Fibroblast of pulmonary artery (primary cell): ENCODE measurements at regions not wholly inside any gene's neighbourhood (a gene's known extent, or its start where the extent isn't known, plus 50 kb on each side); places are given as distances from the start of the nearest gene placed in this dataset.
A peak's percentile ranks its signal among the peaks of the same experiment; 100 is the strongest.

ENCODE experiments used
- DNase-seq: peaks from one replicate; pipeline ENCODE4 v3.0.0-alpha.2; 2010; ENCODE audit warnings: low read depth
- H3K4me3 ChIP-seq: replicated peaks from 2 replicates; pipeline ENCODE4 v1.5.1; 2011; ENCODE audit warnings: low read depth, mild to moderate bottlenecking, control low read depth, low read length, moderate library complexity
- TF ChIP-seq, protein P1 (sequence below): IDR thresholded peaks from 2 replicates; pipeline ENCODE4 v1.5.1; 2011; ENCODE audit warnings: mild to moderate bottlenecking, control low read depth, low read length, inconsistent platforms; ENCODE audit errors: missing control alignments

DNA sequence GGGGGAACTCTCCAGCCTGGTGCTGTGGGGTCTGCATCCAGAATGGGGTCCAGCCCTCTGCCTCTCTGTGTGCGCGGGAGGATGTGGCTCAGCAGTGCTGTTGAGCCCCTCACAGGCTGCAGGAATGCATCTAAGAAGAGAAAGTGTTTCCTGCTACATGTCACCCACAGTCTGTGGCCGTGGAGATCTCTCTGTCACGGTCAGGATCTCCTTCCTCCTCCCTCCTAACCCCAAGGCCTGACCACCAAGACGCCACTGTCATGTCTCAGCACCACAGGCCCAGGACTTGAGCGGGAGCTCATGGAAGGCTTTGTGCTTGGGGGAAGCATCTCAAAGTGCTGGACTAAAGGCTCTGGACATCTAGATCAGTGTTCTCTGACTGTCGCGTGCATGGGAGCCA is 90.1 kb downstream of the SREK1 start:
- TF ChIP-seq, protein P1, sequence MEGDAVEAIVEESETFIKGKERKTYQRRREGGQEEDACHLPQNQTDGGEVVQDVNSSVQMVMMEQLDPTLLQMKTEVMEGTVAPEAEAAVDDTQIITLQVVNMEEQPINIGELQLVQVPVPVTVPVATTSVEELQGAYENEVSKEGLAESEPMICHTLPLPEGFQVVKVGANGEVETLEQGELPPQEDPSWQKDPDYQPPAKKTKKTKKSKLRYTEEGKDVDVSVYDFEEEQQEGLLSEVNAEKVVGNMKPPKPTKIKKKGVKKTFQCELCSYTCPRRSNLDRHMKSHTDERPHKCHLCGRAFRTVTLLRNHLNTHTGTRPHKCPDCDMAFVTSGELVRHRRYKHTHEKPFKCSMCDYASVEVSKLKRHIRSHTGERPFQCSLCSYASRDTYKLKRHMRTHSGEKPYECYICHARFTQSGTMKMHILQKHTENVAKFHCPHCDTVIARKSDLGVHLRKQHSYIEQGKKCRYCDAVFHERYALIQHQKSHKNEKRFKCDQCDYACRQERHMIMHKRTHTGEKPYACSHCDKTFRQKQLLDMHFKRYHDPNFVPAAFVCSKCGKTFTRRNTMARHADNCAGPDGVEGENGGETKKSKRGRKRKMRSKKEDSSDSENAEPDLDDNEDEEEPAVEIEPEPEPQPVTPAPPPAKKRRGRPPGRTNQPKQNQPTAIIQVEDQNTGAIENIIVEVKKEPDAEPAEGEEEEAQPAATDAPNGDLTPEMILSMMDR: no peak
- DNase-seq: no peak
- H3K4me3 ChIP-seq: no peak overlapping the region

DNA sequence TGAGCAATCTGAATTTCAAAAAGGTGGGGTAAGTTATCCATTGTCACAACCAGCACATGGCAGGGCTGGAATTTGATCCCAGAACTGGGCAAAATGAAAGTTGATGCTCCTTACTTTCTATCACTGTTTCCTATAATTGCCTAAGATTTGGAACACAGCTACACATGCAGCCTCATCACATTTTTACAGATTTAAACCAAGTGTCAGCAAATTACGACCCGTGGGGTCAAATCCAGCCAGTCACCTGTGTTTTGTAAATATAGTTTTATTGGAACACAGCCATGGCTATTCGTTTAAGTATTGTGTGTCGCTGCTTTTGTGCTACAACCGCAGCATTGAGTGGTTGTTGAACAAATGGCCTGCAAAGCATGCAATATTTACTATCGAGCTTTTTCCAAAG is 94.3 kb downstream of the SREK1 start:
- TF ChIP-seq, protein P1: no peak
- H3K4me3 ChIP-seq: no peak overlapping the region
- DNase-seq: no peak

DNA sequence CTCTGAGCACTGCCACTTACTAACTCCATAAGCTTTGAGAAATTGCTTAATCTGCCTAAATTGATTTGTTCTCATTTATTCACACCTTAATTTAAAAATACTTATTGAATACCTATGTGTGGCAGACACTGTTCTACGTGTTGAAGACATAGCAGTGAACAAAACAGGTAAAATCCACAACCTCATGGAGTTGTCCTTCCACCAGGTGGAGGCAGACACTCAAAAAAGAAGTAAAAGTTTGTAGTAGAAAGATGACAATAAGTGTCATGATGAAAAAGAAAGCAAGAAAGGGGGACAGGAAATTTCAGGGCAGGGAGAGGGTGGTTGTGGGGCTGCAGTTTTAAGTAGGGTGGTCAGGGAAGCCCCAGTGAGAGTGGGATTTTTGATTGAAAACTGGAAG is 94.9 kb downstream of the SREK1 start:
- TF ChIP-seq, protein P1: peak; percentile 18
- peak; percentile 26 for DNase-seq
- no peak overlapping the region for H3K4me3 ChIP-seq

GRCh38 chr5:66241136-66241825 is 97.2 kb downstream of the SREK1 start:
- TF ChIP-seq, protein P1: no peak
- DNase-seq: no peak
- no peak overlapping the region for H3K4me3 ChIP-seq

DNA sequence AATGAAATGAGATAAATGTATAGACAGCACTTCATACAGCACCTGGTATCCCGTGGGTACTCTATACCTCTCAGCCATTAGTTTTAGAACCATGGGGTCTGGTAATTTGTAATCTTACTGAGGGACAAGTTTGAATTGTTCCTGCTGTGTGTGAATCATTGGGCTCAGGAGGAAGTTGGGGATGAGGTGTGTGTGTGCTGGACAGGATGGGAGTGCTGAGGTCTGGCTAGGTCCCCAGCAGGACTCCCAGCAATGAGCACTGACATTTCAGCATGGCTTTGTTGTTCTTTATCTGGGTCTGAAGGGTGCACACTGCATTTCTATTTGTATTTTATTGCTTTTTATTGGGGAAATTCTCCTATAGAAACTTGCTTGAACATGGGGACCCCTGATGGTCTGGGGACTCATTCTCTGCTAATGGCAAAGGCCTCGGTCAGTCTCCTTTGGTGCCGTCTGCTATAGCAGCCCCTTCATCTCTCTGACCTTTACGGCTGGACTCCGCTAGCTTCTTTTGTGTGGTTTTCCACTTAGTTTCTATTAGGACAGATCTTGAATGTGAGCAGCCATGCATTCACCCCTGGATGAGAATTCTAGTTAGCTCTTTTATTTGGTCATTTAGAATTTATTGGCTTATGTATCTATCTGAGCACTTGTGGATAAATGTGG is 98.1 kb downstream of the SREK1 start:
- TF ChIP-seq, protein P1: no peak
- no peak overlapping the region for H3K4me3 ChIP-seq
- peak; percentile 26 for DNase-seq

DNA sequence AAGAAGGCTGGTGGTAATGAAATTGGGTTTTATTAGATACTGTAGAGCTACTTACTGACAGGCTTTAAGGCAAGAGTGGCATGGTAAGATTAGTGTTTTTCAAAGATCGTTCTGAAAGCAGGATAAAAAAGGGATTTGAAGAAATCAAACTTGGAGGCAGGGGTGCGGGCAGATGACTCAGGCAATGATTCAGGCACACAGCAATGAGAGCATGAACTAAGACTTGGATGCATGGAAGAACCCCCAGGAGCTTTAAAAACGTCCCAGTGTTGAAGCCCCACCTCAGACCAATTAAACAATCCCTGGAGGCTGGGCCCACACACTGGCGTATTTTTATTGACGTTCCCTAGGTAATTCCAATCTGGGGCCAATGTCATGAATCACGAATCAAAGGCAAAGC is 102.5 kb downstream of the SREK1 start:
- H3K4me3 ChIP-seq: no peak overlapping the region
- DNase-seq: peak; percentile 34
- TF ChIP-seq, protein P1: no peak
